Type B pancreatic cell (in vitro differentiated cells): ENCODE measurements at regions not wholly inside any gene's neighbourhood (a gene's known extent, or its start where the extent isn't known, plus 50 kb on each side); places are given as distances from the start of the nearest gene placed in this dataset.

Source experiments
- DNase-seq: peaks from one replicate; pipeline ENCODE4 v3.0.0; 2021; ENCODE audit warnings: mixed read lengths; ENCODE audit not compliant: unreplicated experiment; ENCODE audit errors: extremely low spot score
- H3K27ac Mint-ChIP-seq: 2 replicates; pipeline ENCODE4 v1.8.0; 2021; ENCODE audit warnings: mild to moderate bottlenecking, mixed read lengths
- H3K27me3 Mint-ChIP-seq: 2 replicates; pipeline ENCODE4 v1.8.0; 2021; ENCODE audit warnings: mixed read lengths
- H3K36me3 Mint-ChIP-seq: 2 replicates; pipeline ENCODE4 v1.8.0; 2021; ENCODE audit warnings: mixed read lengths
- H3K4me1 Mint-ChIP-seq: one replicate; pipeline ENCODE4 v1.8.0; 2021; ENCODE audit warnings: mixed read lengths; ENCODE audit not compliant: unreplicated experiment
- H3K4me3 Mint-ChIP-seq: 2 replicates; pipeline ENCODE4 v1.8.0; 2021; ENCODE audit warnings: mild to moderate bottlenecking, mixed read lengths
- H3K9me3 Mint-ChIP-seq: 2 replicates; pipeline ENCODE4 v1.8.0; 2021; ENCODE audit warnings: mixed read lengths
- CTCF ChIP-seq: fragments of 200-600 bp; sonication (generic); conservative IDR thresholded peaks from 2 replicates; pipeline ENCODE4 v1.5.0; 2021; ENCODE audit warnings: antibody characterized with exemption, mild to moderate bottlenecking

GRCh38 chr20:62554898-62555641 is 79.3 kb upstream of the GATA5 start:
- TF ChIP-seq CTCF: no peak
- no peak for DNase-seq
- H3K4me3 Mint-ChIP-seq: no peak overlapping the region
- peaks cover 35% of the 10 kb centered on the region for H3K4me1 Mint-ChIP-seq
- H3K9me3 Mint-ChIP-seq: no peaks in the 10 kb centered on the region
- H3K27me3 Mint-ChIP-seq: peaks cover 16% of the 10 kb centered on the region
- no peak overlapping the region for H3K27ac Mint-ChIP-seq
- H3K36me3 Mint-ChIP-seq: no peaks in the 10 kb centered on the region

GRCh38 chr20:62555642-62556420 is 80.0 kb upstream of the GATA5 start:
- Mint-ChIP-seq H3K9me3 (no peaks in the 10 kb centered on the region), H3K27me3 (peaks cover 12% of the 10 kb centered on the region), H3K27ac (no peak overlapping the region), H3K36me3 (no peaks in the 10 kb centered on the region), H3K4me1 (peaks cover 35% of the 10 kb centered on the region), H3K4me3 (no peak overlapping the region)
- no peak for TF ChIP-seq CTCF
- DNase-seq: no peak

GRCh38 chr20:62557462-62557861 is 81.7 kb upstream of the GATA5 start:
- Mint-ChIP-seq H3K9me3 (no peaks in the 10 kb centered on the region), H3K4me3 (no peak overlapping the region), H3K4me1 (peaks cover 40% of the 10 kb centered on the region), H3K27ac (no peak overlapping the region), H3K36me3 (no peaks in the 10 kb centered on the region), H3K27me3 (peaks cover 12% of the 10 kb centered on the region)
- no peak for DNase-seq
- no peak for TF ChIP-seq CTCF

- DNase-seq: no peak
- H3K27me3 Mint-ChIP-seq: peaks cover 8% of the 10 kb centered on the region
- no peak for TF ChIP-seq CTCF
- no peak overlapping the region for H3K27ac Mint-ChIP-seq
- H3K36me3 Mint-ChIP-seq: no peaks in the 10 kb centered on the region
- no peak overlapping the region for H3K4me3 Mint-ChIP-seq
- peaks cover 35% of the 10 kb centered on the region for H3K4me1 Mint-ChIP-seq
- H3K9me3 Mint-ChIP-seq: no peaks in the 10 kb centered on the region
Observed at GRCh38 chr20:62557999-62558408, 82.2 kb upstream of the GATA5 start.

GRCh38 chr20:62558779-62559178 is 83.0 kb upstream of the GATA5 start:
- no peaks in the 10 kb centered on the region for H3K36me3 Mint-ChIP-seq
- peaks cover 7% of the 10 kb centered on the region for H3K27me3 Mint-ChIP-seq
- H3K27ac Mint-ChIP-seq: no peak overlapping the region
- H3K9me3 Mint-ChIP-seq: no peaks in the 10 kb centered on the region
- TF ChIP-seq CTCF: no peak
- DNase-seq: no peak
- no peak overlapping the region for H3K4me3 Mint-ChIP-seq
- H3K4me1 Mint-ChIP-seq: peaks cover 35% of the 10 kb centered on the region
